GM21717 (cell line): ENCODE measurements at regions not wholly inside any gene's neighbourhood (a gene's known extent, or its start where the extent isn't known, plus 50 kb on each side); places are given as distances from the start of the nearest gene placed in this dataset.

Source experiments
- ATAC-seq: cut with Tn5 transposase; IDR thresholded peaks from one replicate; pipeline ENCODE4 v1.9.1; 2021; ENCODE audit warnings: mild to moderate bottlenecking, moderate library complexity; ENCODE audit not compliant: unreplicated experiment

DNA sequence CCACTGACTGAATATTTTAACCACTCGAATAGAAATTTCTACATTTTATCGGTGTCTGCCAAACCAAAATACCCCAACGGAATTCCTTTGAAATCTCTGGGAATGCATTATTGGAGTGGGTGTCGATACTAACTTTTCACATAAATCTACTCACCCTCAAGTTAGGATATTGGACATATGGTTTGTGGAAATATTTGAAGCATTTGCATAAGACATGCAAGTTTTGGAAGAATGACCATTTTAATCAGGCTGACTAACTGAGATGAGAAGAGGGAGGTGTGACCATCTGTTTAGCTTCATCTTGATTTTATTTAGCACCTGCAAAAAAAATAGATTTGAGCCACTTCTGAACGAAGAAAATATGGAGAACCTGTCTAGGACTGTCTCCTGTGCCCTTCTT lies 61.2 kb downstream of the KLF6 start:
- ATAC-seq: no peak

- ATAC-seq: no peak
These were observed 64.6 kb downstream of the KLF6 start for GRCh38 chr10:3720228-3721019.

DNA sequence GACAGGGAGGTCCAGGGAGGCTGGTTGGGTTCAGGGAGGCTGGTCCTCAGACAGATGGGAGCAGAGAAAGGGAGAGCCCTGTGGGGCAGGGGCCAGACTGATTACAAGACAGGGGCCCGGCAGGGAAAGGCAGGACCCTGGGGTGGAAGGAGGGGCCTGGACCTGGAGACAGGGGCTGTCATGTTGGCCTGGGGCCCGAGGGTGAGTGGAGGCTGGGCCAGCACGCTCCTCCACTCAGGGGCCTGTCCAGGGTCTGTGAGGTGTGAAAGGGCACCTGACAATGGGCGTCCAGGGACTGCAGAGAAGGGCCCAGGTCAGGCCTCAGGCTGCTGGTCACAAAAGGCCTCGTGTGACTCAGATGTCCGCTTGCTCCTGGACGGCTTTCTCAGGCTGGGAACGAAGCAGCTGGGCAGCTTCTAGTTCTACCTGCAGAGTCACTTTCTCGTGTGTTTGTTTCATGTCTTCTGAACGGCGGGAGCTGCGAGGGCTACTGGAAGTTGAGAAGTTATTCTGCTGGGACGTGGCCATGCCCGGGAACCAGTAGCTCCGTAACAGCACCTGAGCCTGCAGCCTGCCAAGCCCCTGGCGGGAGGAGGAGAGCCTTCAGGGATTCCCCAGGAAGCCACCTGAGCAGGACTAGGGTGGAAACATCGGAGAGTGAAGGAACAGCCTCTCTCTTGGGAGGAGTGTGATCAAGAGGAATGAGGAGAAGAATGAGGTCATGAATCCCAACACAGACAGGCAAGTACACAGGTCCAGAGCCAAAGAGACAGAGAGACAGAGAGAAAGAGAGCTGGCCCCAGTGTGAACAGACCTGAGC lies 65.8 kb downstream of the KLF6 start:
- no peak for ATAC-seq

GRCh38 chr10:3716093-3716492 lies 68.9 kb downstream of the KLF6 start:
- no peak for ATAC-seq

DNA sequence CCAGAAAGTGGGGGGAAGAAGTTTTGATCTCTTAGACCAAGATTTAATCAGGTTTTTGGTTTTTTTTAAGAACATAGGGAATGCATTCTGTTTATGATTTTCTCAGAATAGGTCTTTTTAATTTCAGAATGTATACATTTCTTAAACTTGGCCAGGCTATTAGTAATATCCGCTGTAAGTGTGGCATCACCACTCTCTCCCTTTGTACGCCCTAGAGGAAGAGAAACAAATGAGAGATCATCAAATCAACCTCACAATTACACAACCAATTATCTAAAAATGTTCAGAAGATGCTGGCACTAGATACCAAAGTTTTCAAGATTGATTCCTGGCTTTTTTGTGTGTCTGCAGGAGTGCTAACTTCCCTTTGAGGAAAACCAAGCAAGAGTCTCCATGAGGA lies 70.0 kb downstream of the KLF6 start:
- no peak for ATAC-seq

DNA sequence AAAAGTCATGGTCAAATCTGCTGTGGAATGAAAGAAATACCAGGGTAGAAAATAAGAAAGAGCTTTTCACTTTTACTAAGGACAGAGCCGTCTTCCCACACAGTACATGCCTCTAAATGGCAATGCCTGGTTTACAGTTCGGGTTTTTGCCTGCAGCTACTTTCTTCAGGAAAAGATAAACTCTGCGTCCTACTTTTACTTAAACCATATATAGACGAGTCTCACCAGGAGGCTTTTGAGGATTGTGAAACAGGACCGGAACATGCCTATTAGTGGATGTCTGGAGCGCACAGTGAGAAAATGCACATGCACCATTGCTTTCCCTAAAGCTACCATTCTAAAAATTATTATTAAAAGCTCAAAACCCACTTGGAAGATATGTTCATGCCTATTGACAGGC lies 70.5 kb downstream of the KLF6 start:
- ATAC-seq: no peak

GRCh38 chr10:3712707-3713106 lies 72.3 kb downstream of the KLF6 start:
- ATAC-seq: no peak

DNA sequence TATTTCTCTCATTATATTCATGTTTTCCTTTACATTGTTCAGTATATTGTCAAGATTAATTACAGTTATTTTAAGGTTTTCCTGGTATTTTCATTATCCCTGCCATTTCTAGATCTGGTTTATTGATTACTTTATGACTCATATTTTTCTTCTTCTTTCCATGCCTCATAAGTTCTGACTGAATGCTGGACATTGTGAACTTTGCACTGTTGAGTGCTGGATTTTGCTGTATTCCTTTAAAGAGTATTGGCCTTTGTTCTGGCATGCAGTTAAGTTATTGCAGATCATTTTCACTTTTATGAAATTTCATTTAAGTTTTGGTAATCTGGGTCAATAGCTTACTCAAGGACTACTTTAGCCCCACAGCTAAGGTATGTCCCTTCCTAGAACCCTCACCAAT lies 73.1 kb downstream of the KLF6 start:
- ATAC-seq: no peak

DNA sequence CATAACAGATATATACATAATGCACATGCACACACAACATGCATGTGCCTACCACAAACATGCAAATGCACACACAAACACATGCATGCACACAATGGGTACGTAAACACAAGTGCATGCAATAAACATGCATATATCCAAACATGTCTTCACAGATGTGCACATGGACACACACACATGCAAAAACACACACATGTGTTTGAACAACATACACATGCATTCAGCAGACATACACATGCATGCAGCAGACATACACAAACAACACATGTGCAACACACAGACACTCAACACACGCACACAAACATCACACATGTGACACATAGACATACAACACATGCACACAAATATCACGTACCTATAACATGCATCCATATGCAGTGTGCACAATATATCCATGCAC lies 74.2 kb downstream of the KLF6 start:
- ATAC-seq: no peak

DNA sequence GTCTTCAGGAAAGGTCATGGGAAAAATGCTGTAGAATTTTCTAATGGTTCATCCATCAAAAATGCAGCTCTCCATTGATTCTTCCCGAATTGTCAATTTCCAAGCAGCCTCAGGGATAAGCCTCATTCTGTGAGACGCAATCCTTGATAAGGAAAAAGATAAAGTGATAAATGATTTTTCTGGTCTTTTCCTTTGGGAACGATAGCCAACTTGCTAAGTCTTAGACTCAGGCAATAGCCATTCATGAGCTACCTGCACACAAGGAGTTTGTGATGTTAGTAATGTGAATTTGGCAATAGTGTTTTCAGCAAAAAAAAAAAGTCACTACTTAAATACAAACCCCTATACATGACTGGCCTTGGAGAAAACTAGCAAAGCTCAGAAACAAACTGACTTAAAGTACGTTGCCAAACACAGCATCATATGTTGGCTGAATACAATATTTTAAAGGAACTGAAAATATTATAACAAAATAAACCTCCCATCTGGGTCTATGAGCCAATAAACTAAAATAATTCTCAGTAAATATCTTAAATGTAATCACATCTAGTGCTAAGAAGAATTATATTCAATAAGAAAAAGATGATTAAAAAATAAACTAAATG lies 75.5 kb downstream of the KLF6 start:
- ATAC-seq: no peak

- ATAC-seq: no peak
These were observed 76.2 kb downstream of the KLF6 start for GRCh38 chr10:3708852-3709251.

- ATAC-seq: no peak
These were observed 80.3 kb downstream of the KLF6 start for GRCh38 chr10:3704565-3705325.

DNA sequence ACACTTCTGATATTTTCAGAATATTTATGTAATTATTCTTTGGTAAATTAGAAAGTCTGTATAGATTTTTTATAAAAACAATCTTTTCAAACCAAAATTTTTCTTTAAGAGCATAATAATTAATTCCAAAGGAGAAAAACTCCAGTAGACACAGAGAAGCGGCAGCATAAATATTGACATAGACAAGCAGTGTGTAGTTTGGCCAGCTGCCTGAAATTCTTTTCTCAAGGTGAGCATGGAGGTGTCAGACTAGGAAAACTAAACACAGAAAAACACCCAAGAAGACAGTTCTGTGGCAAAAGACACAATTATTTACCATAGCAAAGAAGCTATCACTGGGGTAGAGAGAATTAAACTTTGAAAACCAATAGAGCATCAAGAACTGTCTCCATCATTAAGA lies 82.4 kb downstream of the KLF6 start:
- no peak for ATAC-seq

DNA sequence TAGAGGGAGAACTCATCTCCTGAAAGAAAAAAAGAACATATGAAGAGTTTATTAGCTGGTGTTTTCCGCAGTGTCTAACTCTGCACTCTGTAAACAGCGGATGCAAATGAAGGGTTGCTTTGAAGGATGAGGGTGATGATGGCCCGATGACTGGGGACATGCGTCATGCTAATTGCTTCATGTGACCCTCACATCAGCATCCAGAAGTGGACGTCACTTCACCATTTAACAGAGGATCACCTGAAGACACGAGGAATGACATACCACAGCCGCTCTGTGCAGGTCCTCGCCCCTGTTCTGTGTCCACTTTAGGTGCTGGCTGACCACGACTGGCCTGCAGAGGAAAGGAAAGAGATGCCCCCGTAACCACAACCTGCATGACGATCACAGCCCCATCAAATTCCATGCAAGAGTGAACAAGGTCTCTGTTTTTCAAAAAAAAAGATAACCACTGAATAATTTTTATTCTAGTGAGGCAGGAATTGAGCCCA lies 82.9 kb downstream of the KLF6 start:
- no peak for ATAC-seq

GRCh38 chr10:3701491-3701890 lies 83.5 kb downstream of the KLF6 start:
- ATAC-seq: no peak

GRCh38 chr10:3700531-3701076 lies 84.4 kb downstream of the KLF6 start:
- no peak for ATAC-seq

- ATAC-seq: no peak
These were observed 85.1 kb downstream of the KLF6 start for GRCh38 chr10:3699916-3700315.

DNA sequence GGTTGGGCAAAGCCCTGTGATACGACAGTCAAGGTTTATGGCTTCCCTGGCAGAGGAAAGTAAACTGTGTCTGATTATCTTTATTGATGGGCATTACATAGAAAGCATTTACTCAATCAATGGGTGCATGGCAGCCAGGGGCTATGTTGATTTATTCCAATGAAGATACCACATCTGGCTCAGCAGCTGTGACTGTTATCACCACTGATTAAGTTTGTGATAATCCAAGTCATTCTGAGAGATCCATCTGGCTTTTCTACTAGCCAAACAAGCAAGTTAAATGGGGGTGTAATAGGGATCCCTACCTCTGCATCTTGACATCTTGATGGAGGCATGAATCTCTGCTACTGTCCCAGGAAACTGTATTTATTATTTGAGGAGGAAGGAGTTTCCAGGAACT lies 86.7 kb downstream of the KLF6 start:
- no peak for ATAC-seq

- no peak for ATAC-seq
These were observed 91.3 kb downstream of the KLF6 start for GRCh38 chr10:3693698-3694080.

DNA sequence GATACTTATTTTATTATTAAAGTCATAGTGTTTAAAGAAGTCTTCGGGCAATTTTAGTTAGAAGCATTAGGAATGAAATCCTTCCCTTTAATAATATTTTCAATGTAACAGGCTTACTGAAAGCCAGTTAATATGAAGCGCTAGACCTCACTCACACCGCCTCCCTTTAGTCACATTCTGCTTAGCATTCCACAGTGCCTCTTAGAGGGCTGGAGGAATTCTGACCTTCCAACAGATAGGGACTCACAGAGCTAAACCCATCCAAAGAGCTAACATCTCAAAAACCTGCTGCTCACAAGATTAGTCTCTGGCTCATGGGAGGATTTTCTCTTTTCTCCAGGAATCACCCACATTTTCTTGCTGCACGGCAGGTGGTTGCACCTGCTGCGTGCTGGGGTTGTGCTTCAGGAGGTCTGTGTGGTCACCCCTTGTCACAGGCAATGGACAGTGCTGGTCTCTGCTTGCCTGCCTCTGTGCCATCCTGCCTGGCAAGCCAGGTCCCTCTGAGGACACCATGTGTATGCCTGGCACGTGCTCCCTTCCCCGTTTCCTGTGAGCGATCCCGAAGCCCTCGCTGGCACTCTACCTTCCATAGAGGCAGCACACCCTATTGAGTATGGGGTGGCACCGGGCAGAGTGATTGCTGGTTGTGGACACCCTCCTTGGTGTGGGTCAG lies 91.8 kb downstream of the KLF6 start:
- ATAC-seq: no peak
